ENCODE measurements at regions not wholly inside any gene's neighbourhood (a gene's known extent, or its start where the extent isn't known, plus 50 kb on each side); places are given as distances from the start of the nearest gene placed in this dataset.
A peak's percentile ranks its signal among the peaks of the same experiment; 100 is the strongest.
"Not testable (repeated sequence)": the region's sequence is repeated elsewhere in the genome, so short reads cannot be mapped to it uniquely, and the experiment has no call there.

- DNase-seq (ENCODE audit: low spot score) = no peak
- in situ Hi-C loops (cut with HindIII; ENCODE audit: low sequenced_read_pairs) = no loop called here
Measured at GRCh38 chr10:30176776-30177533, 117.6 kb upstream of the JCAD start.

- in situ Hi-C loops (cut with HindIII; ENCODE audit: low sequenced_read_pairs) = no loop called here
- DNase-seq (ENCODE audit: low spot score) = no peak
Measured at GRCh38 chr10:30176182-30176581, 116.8 kb upstream of the JCAD start.

- in situ Hi-C loops (cut with HindIII; ENCODE audit: low sequenced_read_pairs) = no loop called here
- no peak for DNase-seq (ENCODE audit: low spot score)
Measured at GRCh38 chr10:30172673-30173072, 113.3 kb upstream of the JCAD start.

GRCh38 chr10:30172091-30172490, 112.7 kb upstream of the JCAD start:
- in situ Hi-C loops (cut with HindIII; ENCODE audit: low sequenced_read_pairs) = no loop called here
- no peak for DNase-seq (ENCODE audit: low spot score)

- no peak for DNase-seq (ENCODE audit: low spot score)
- in situ Hi-C loops (cut with HindIII; ENCODE audit: low sequenced_read_pairs) = no loop called here
Measured at GRCh38 chr10:30171601-30172000, 112.2 kb upstream of the JCAD start.

- in situ Hi-C loops (cut with HindIII; ENCODE audit: low sequenced_read_pairs) = no loop called here
- DNase-seq (ENCODE audit: low spot score) = no peak
Measured at GRCh38 chr10:30170814-30171213, 111.4 kb upstream of the JCAD start.

DNA sequence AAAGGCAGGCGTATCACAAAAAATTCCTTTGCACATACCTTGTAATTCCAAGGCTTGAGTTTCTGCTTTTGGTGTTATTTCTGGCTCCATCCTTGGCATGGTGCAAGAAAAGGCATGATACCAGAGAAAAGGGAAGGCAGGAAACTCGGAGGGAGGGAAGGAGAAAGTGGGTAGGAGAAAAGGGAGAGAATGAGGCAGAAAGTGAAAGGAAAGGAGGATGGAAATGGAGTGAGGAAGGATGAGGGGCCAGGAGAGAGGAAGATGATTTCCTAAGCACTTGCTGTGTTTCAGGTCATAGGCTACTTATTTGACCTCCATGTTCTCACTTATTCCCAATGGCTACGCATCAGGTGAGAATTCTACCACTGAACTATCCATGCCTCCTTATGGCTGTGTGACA, 110.8 kb upstream of the JCAD start:
- in situ Hi-C loops (cut with HindIII; ENCODE audit: low sequenced_read_pairs) = no loop called here

GRCh38 chr10:30169342-30169741, 110.0 kb upstream of the JCAD start:
- in situ Hi-C loops (cut with HindIII; ENCODE audit: low sequenced_read_pairs) = no loop called here
- DNase-seq (ENCODE audit: low spot score) = no peak

More for the DNA sequence above, 110.8 kb upstream of the JCAD start:
- DNase-seq (ENCODE audit: low spot score) = no peak

- in situ Hi-C loops (cut with HindIII; ENCODE audit: low sequenced_read_pairs) = no loop called here
Measured at GRCh38 chr10:30166929-30167328, 107.5 kb upstream of the JCAD start.

GRCh38 chr10:30163410-30163809, 104.0 kb upstream of the JCAD start:
- in situ Hi-C loops (cut with HindIII; ENCODE audit: low sequenced_read_pairs); DNase-seq (ENCODE audit: low spot score): not testable (repeated sequence)

More at GRCh38 chr10:30166929-30167328, 107.5 kb upstream of the JCAD start:
- DNase-seq (ENCODE audit: low spot score) = no peak

GRCh38 chr10:30162796-30163195, 103.4 kb upstream of the JCAD start:
- DNase-seq (ENCODE audit: low spot score); in situ Hi-C loops (cut with HindIII; ENCODE audit: low sequenced_read_pairs): not testable (repeated sequence)

DNA sequence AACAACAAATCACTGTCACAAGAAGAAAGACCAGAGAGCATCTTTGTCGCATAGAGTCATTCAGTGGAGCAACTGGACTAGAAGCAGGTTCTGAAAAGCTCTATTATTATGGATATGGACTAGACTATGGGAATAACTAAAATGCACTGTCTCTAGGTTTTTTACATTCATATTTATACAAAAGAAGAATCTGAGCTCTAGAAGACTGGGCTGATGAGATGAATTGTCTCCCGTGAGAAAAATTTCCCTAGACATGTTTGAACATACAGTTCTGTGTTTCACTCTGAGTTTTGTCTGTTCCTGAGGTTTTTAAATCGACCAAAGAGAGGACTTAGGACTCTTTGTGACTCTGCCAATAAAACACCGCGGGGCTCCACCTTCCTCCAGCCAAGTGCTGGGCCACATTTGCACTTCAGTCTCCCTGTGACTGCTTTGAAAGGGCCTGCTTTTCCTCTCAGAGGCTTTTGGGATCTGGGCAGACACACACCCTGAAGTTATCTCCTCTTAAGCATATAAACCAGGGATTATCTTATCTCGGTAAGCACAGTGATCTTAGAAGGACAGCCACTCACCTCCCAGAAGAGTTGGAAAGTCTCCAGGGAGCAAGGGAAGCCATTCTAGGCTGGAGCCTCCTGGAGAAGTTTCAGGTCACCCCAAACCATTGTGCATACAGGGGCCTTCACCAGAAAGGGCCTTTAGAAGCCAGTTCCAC, 101.0 kb upstream of the JCAD start:
- in situ Hi-C loops (cut with HindIII; ENCODE audit: low sequenced_read_pairs) = no loop called here
- peak; percentile 6 for DNase-seq (ENCODE audit: low spot score)

GRCh38 chr10:30159614-30160013, 100.2 kb upstream of the JCAD start:
- in situ Hi-C loops (cut with HindIII; ENCODE audit: low sequenced_read_pairs); DNase-seq (ENCODE audit: low spot score): not testable (repeated sequence)

- no peak for DNase-seq (ENCODE audit: low spot score)
- in situ Hi-C loops (cut with HindIII; ENCODE audit: low sequenced_read_pairs) = no loop called here
Measured at GRCh38 chr10:30158325-30158960, 99.1 kb upstream of the JCAD start.

GRCh38 chr10:30155401-30155800, 96.0 kb upstream of the JCAD start:
- no peak for DNase-seq (ENCODE audit: low spot score)
- in situ Hi-C loops (cut with HindIII; ENCODE audit: low sequenced_read_pairs) = no loop called here

GRCh38 chr10:30154561-30154960, 95.2 kb upstream of the JCAD start:
- in situ Hi-C loops (cut with HindIII; ENCODE audit: low sequenced_read_pairs) = no loop called here
- DNase-seq (ENCODE audit: low spot score) = no peak

DNA sequence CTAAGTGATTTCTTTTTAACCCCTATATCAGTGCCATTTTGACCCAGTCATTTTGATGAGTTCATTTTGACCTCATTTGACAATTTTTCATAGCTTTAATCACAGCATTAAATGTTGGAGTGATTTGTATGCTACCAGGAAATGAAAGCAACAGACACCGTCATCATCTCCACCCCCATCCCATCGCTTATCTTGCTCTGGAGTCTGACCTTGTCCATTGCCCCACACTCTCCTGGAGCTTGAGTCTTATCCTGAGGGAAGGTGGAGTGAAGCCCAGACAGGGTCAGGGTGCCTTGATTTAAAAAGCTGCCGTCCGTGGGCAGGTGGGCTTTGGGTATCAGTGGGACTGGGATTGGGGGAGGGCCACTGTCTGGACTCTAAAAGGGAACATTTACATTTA, 94.7 kb upstream of the JCAD start:
- in situ Hi-C loops (cut with HindIII; ENCODE audit: low sequenced_read_pairs) = no loop called here
- no peak for DNase-seq (ENCODE audit: low spot score)

DNA sequence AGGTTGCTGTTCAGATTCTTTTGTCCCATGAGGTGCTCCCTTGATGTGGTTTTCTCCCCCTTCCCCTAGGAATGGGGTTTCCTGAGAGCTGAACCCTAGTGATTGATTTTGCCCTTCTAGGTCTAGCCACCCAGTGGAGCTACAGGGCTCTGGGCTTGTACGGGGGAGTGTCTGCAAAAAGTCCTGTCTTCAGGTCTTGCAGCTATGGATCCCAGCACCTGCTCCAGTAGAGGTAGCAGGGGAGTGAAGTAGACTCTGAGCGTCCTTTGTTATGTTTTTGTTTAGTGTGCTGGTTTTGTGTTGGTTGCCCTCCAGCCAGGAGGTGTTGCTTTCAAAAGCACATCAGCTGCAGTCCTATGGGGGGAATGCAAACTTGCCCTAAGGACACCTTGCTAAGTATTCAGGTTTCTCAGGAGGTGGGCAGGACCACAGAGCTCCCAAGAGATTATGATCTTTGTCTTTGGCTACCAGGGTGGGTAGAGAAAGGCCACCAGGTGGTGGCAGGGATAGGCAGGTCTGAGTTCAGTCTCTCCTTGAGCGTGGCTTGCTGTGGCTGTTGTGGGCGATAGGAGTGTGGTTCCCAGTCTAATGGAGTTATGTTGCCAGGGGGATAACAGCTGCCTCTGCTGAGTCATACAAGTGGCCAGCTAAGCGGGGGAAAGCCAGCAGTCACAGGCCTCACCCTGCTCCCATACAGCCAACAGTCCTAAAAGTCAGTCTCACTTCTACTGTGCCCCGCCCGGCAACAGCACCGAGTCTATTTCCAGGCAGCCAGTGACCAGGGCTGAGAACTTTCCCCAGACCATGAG, 92.4 kb upstream of the JCAD start:
- DNase-seq (ENCODE audit: low spot score) = no peak

DNA sequence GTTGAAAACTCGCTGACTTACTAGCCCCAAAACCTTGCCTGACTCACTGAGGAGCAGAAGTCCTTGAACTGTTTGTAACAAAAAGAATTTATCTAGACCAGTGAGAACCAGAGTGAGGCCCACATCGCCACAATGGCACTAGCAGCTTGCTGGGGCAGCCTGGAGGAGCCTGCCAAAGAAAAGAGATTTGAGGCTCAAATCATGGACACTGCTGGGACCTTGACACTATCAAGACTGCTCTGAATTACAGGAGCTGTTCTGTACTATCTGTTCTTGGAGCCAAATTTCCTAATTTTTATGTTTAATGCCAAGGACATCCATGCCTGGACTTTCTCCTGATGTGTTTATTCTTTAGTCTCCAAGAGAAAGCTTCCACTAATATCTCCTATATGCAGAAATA, 82.0 kb upstream of the JCAD start:
- no peak for DNase-seq (ENCODE audit: low spot score)
- in situ Hi-C loops (cut with HindIII; ENCODE audit: low sequenced_read_pairs) = no loop called here

More for the DNA sequence above, 92.4 kb upstream of the JCAD start:
- in situ Hi-C loops (cut with HindIII; ENCODE audit: low sequenced_read_pairs) = no loop called here

Measured in G401 (cell line).